Neuronal stem cell (in vitro differentiated cells): ENCODE measurements at regions not wholly inside any gene's neighbourhood (a gene's known extent, or its start where the extent isn't known, plus 50 kb on each side); places are given as distances from the start of the nearest gene placed in this dataset.
"Not testable (repeated sequence)": the region's sequence is repeated elsewhere in the genome, so short reads cannot be mapped to it uniquely, and the experiment has no call there.

Experiments
- DNase-seq: peaks from one replicate; pipeline ENCODE4 v3.0.0-alpha.2; 2013; ENCODE audit warnings: low spot score
- H2AFZ ChIP-seq: one replicate; pipeline ENCODE4 v1.6.1; 2013; ENCODE audit warnings: mild to moderate bottlenecking, low read length, inconsistent platforms
- H2AK5ac ChIP-seq: 2 replicates; pipeline ENCODE4 v1.6.1; 2013; ENCODE audit warnings: low read depth, mild to moderate bottlenecking, inconsistent platforms, low read length, moderate library complexity, mixed read lengths
- H2BK120ac ChIP-seq: 2 replicates; pipeline ENCODE4 v1.6.1; 2013; ENCODE audit warnings: low read depth, mild to moderate bottlenecking, inconsistent platforms, low read length, moderate library complexity, mixed read lengths
- H2BK12ac ChIP-seq: one replicate; pipeline ENCODE4 v1.6.1; 2013; ENCODE audit warnings: low read length, inconsistent platforms
- H2BK15ac ChIP-seq: 2 replicates; pipeline ENCODE4 v1.6.1; 2013; ENCODE audit warnings: mild to moderate bottlenecking, low read length, inconsistent platforms, mixed read lengths
- H2BK5ac ChIP-seq: one replicate; pipeline ENCODE4 v1.6.1; 2013; ENCODE audit warnings: inconsistent platforms, mild to moderate bottlenecking, low read length, moderate library complexity
- H3K14ac ChIP-seq: one replicate; pipeline ENCODE4 v1.6.1; 2013; ENCODE audit warnings: low read length, inconsistent platforms
- H3K18ac ChIP-seq: 2 replicates; pipeline ENCODE4 v1.6.1; 2013; ENCODE audit warnings: low read length, inconsistent platforms
- H3K23ac ChIP-seq: 2 replicates; pipeline ENCODE4 v1.6.1; 2013; ENCODE audit warnings: low read depth, mild to moderate bottlenecking, mixed read lengths, low read length, inconsistent platforms; ENCODE audit not compliant: poor library complexity
- H3K27ac ChIP-seq: replicated peaks from 3 replicates; pipeline ENCODE4 v1.5.1; 2013; ENCODE audit warnings: low read length, inconsistent platforms
- H3K27me3 ChIP-seq, 3 experiments: 2 replicates each; pipeline ENCODE4 v1.6.1; 2013; ENCODE audit warnings: low read length in 3 of 3, mild to moderate bottlenecking in 2 of 3, inconsistent platforms in 1 of 3, low read depth in 1 of 3, mixed read lengths in 1 of 3, moderate library complexity in 1 of 3; ENCODE audit not compliant: control insufficient read depth in 3 of 3, insufficient read depth in 3 of 3
- H3K36me3 ChIP-seq, 2 donors: replicated peaks in 1 of 2; 2 replicates each; pipeline ENCODE4 v1.6.1; 2013; ENCODE audit warnings: low read length in 2 of 2; ENCODE audit not compliant: control insufficient read depth in 2 of 2, insufficient read depth in 2 of 2
- H3K4ac ChIP-seq: 2 replicates; pipeline ENCODE4 v1.6.1; 2013; ENCODE audit warnings: inconsistent platforms, mild to moderate bottlenecking, low read length, moderate library complexity
- H3K4me1 ChIP-seq, 2 donors: 1 replicate in 1 of 2; 2 replicates in 1 of 2; pipeline ENCODE4 v1.6.1; 2013; ENCODE audit warnings: low read length in 2 of 2, low read depth in 1 of 2; ENCODE audit not compliant: control insufficient read depth in 2 of 2, insufficient read depth in 1 of 2
- H3K4me2 ChIP-seq: one replicate; pipeline ENCODE4 v1.6.1; 2013; ENCODE audit warnings: mild to moderate bottlenecking, low read length, inconsistent platforms; ENCODE audit not compliant: insufficient read depth, poor library complexity, severe bottlenecking
- H3K4me3 ChIP-seq, 2 donors: 2 replicates each; pipeline ENCODE4 v1.5.1; 2013; ENCODE audit warnings: low read length in 2 of 2, mild to moderate bottlenecking in 2 of 2, inconsistent platforms in 1 of 2, moderate library complexity in 1 of 2
- H3K79me1 ChIP-seq: one replicate; pipeline ENCODE4 v1.6.1; 2013; ENCODE audit warnings: low read depth, mild to moderate bottlenecking, inconsistent platforms, low read length, moderate library complexity
- H3K9ac ChIP-seq: one replicate; pipeline ENCODE4 v1.6.1; 2013; ENCODE audit warnings: mild to moderate bottlenecking, low read depth, low read length, inconsistent platforms; ENCODE audit not compliant: poor library complexity
- H3K9me3 ChIP-seq, 2 donors: replicated peaks in 1 of 2; 2 replicates each; pipeline versions ENCODE3 to v1.6.1; 2013; ENCODE audit warnings: low read length in 2 of 2, mild to moderate bottlenecking in 2 of 2, inconsistent platforms in 1 of 2, low read depth in 1 of 2, mixed read lengths in 1 of 2, moderate library complexity in 1 of 2; ENCODE audit not compliant: control insufficient read depth in 2 of 2, insufficient read depth in 1 of 2
- H4K8ac ChIP-seq: one replicate; pipeline ENCODE4 v1.6.1; 2013; ENCODE audit warnings: low read depth, mild to moderate bottlenecking, inconsistent platforms, low read length, moderate library complexity
- H4K91ac ChIP-seq: one replicate; pipeline ENCODE4 v1.6.1; 2013; ENCODE audit warnings: low read length, low read depth, mild to moderate bottlenecking, inconsistent platforms; ENCODE audit not compliant: poor library complexity
- WGBS, 2 donors: extraction: QIAGEN DNeasy Blood & Tissue Kit; methylation state at CpG; one replicate each; pipeline ENCODE4 v1.1.7; 2013; ENCODE audit warnings: missing lambda C conversion rate in 2 of 2, mixed read lengths in 1 of 2; ENCODE audit not compliant: insufficient read length in 2 of 2, insufficient replicate concordance in 1 of 2; ENCODE audit errors: extremely low coverage in 2 of 2; 5-methylcytosine and 5-hydroxymethylcytosine counted together

DNA sequence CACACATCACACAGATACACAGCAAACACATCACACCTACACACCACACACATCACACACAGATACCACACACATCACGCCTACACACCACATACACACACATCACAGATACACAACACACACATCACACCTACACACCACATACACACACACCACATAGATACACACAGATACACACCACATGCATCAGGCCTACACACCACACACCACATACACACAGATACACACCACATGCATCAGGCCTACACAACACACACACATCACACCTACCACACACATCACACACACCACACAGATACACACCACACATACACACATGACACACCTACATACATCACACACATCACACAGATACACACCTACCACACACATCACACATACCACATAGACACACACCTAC is 158.8 kb downstream of the NDUFA10 start:
- Histone ChIP-seq H3K4me3 (peak overlapping the region in 1 of 2 donors; percentile 64), H3K27ac (no peak overlapping the region), H3K27me3 (peaks cover 0 to 8% (median 0%) of the 10 kb centered on the region in 3 experiments), H3K23ac (no peak overlapping the region), H3K14ac (peak overlapping the region; percentile 50), H2BK5ac (no peak overlapping the region), H4K8ac (no peak overlapping the region), H4K91ac (peak overlapping the region; percentile 1), H3K18ac (no peak overlapping the region), H2BK12ac (no peak overlapping the region), H3K9me3 (peaks cover 0 to 28% of the 10 kb centered on the region in 2 donors), H3K79me1 (peaks cover 11% of the 10 kb centered on the region), H2BK15ac (no peak overlapping the region), H2AK5ac (no peak overlapping the region), H3K9ac (no peak overlapping the region), H3K4me1 (peaks cover 0 to 5% of the 10 kb centered on the region in 2 donors), H3K4ac (no peak overlapping the region), H3K36me3 (peaks cover 0 to 7% of the 10 kb centered on the region in 2 donors), H2BK120ac (no peak overlapping the region), H2AFZ (no peak overlapping the region), H3K4me2 (no peak overlapping the region)
- DNase-seq = no peak
- 100% methylated on average over 1 of the region's 1 CpG; no CpG with 5 or more reads in 1 of the 2 donors for WGBS, 2 donors

- not testable (repeated sequence) for H2BK5ac ChIP-seq, H2BK15ac ChIP-seq, H2BK12ac ChIP-seq, H3K18ac ChIP-seq, H3K27me3 ChIP-seq, H3K36me3 ChIP-seq, H2BK120ac ChIP-seq, H2AK5ac ChIP-seq, H3K4ac ChIP-seq, H3K4me1 ChIP-seq, H3K23ac ChIP-seq, H3K27ac ChIP-seq, H4K8ac ChIP-seq, DNase-seq, H2AFZ ChIP-seq, H3K4me2 ChIP-seq
- peak overlapping the region; percentile 46 for H3K9ac ChIP-seq
- H3K4me3 ChIP-seq = peak overlapping the region in 1 of 2 donors; percentile 64
- WGBS, 2 donors = 100% methylated on average over 5 of the region's 5 CpGs; no CpG with 5 or more reads in 1 of the 2 donors
- peaks cover 0 to 28% of the 10 kb centered on the region in 2 donors for H3K9me3 ChIP-seq
- peaks cover 11% of the 10 kb centered on the region for H3K79me1 ChIP-seq
- peak overlapping the region; percentile 14 for H4K91ac ChIP-seq
- peak overlapping the region; percentile 5 for H3K14ac ChIP-seq
These were observed 159.3 kb downstream of the NDUFA10 start for GRCh38 chr2:239865856-239866255.

DNA sequence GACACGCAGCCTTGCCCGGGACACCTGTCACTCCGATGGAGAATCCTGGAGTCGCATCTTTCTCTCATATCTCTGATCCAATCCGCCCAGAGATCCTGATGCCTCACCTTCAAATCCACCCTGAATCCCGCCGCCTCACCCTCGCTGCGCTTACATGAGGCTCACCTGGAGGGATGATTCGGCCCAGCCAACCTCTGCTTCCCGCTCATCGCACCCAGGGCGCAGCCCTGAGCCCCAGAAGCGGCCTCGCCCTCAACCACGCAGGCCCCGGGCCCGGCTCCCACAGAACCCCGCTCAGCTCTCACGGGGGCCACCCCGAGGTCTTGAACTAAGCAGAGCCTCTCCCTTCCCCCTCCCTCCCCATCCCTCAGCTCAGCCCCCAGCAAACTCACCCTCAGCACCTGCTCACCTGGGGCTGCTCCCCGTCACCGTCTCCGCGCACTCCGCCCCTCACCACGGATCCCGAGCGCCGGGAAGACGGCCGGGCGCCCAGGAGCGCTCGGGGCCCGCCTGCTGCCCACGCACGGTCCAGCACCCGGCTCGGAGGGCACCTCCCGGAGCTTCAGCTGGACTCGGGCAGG is 160.0 kb downstream of the NDUFA10 start:
- Histone ChIP-seq H2BK120ac (no peak overlapping the region), H3K4me1 (peaks cover 0 to 5% of the 10 kb centered on the region in 2 donors), H3K9ac (no peak overlapping the region), H4K91ac (no peak overlapping the region), H3K4me2 (no peak overlapping the region), H2BK5ac (no peak overlapping the region), H2AK5ac (peak overlapping the region; percentile 53), H3K23ac (no peak overlapping the region), H4K8ac (no peak overlapping the region), H3K36me3 (peaks cover 0 to 7% of the 10 kb centered on the region in 2 donors), H3K27me3 (peaks cover 0 to 8% (median 0%) of the 10 kb centered on the region in 3 experiments), H3K27ac (no peak overlapping the region), H3K14ac (no peak overlapping the region), H3K9me3 (peaks cover 0 to 28% of the 10 kb centered on the region in 2 donors), H3K79me1 (peaks cover 11% of the 10 kb centered on the region), H3K4ac (no peak overlapping the region), H2AFZ (no peak overlapping the region), H2BK12ac (no peak overlapping the region), H3K18ac (no peak overlapping the region), H3K4me3 (no peak overlapping the region), H2BK15ac (peak overlapping the region; percentile 62)
- WGBS, 2 donors = no CpG with 5 or more reads among the region's 42 CpGs
- DNase-seq = no peak

- Histone ChIP-seq H2BK120ac (no peak overlapping the region), H3K36me3 (peaks cover 0 to 7% of the 10 kb centered on the region in 2 donors), H2BK15ac (peak overlapping the region; percentile 46), H3K27ac (no peak overlapping the region), H3K9ac (no peak overlapping the region), H3K9me3 (peaks cover 0 to 28% of the 10 kb centered on the region in 2 donors), H2BK12ac (no peak overlapping the region), H3K14ac (no peak overlapping the region), H3K4me2 (no peak overlapping the region), H3K27me3 (peaks cover 0 to 8% (median 0%) of the 10 kb centered on the region in 3 experiments), H3K79me1 (peaks cover 11% of the 10 kb centered on the region), H3K4ac (no peak overlapping the region), H4K91ac (no peak overlapping the region), H4K8ac (no peak overlapping the region), H3K4me3 (no peak overlapping the region), H3K4me1 (peaks cover 0 to 5% of the 10 kb centered on the region in 2 donors), H2BK5ac (no peak overlapping the region), H2AK5ac (peak overlapping the region; percentile 53), H3K18ac (peak overlapping the region; percentile 18), H3K23ac (no peak overlapping the region), H2AFZ (no peak overlapping the region)
- DNase-seq = no peak
- WGBS, 2 donors = no CpG with 5 or more reads among the region's 26 CpGs
These were observed 160.7 kb downstream of the NDUFA10 start for GRCh38 chr2:239864247-239865058.
